ENCODE measurements at regions not wholly inside any gene's neighbourhood (a gene's known extent, or its start where the extent isn't known, plus 50 kb on each side); places are given as distances from the start of the nearest gene placed in this dataset.

- DNase-seq, result no peak
Measured at GRCh38 chr1:5711956-5712645, 280.1 kb downstream of the NPHP4 start.

DNA sequence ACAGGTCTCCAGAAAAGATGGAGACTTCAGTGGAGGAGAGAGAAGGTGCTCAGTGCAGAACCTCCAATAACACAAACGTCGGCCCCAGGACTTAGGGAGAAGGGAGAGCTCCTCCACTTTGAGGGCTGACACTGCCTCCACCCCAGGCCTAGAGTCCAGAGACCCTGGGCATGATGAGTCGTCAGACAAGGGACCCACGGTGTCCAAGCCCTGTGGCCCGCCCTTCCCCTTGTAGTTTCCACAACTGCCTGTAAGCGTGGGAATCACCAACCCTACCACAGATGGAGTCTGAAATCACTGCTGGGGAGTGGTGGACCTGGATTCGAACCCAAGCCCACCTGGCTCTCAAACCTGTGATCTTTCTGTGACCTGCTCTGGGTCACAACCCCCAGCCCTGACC lies 281.1 kb downstream of the NPHP4 start:
- DNase-seq, result no peak

DNA sequence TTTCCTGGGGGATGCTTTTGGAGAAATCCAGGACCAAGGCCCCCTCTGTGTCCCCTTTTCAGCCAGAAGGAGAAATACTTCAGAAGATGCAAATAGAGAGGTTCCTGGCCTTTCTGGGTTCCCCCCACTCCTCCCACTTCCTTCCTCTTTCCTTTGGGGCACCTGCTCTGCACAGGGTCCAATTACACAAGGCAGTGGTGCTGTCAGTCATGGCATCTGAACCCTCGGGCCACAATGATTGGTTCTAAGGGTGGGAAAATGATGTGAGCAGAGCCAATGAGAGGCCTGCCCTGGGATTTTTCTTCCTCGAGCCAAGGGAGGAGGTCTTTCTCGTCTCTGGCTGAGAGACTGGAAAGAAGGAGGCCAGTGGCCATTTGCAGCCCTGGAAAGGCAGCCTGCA lies 282.2 kb downstream of the NPHP4 start:
- no peak for DNase-seq

GRCh38 chr1:5709461-5709975 lies 282.7 kb downstream of the NPHP4 start:
- no peak for DNase-seq

- no peak for DNase-seq
Measured at GRCh38 chr1:5708346-5709245, 283.6 kb downstream of the NPHP4 start.

DNA sequence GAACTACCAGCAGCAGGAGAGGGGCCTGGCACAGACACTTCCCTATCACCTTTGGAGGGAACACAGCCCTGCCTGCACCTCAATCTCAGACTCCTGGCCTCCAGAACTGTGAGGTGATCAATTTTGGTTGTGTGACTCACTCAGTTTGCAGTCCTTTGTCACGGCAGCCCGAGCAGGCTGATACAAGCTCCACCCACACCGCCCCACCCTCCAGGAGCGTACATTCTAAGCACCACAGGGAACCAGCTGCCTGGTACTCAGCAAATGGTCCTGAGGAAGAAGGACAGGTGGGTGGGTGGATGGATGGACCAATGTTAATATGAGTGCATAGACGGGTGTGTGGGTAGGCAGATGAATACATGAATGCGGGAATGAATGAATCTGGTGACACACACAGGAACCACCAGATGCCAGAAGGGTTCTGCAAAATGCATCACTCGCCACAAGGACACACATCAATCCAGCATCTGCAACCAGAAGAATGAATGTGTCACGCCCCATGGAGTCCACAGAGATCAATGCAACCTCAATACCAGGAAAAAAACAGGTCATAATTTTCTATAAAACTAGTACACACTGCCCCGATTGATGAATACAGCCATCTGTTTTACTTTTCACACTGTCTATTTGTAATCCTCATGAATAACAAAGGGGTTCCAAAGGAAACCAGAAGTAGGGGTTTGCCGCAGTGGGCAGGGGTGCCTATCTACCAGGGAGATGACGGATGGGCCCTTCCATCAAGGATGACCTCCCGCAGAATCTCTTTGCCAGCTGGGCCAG lies 284.5 kb downstream of the NPHP4 start:
- no peak for DNase-seq

DNA sequence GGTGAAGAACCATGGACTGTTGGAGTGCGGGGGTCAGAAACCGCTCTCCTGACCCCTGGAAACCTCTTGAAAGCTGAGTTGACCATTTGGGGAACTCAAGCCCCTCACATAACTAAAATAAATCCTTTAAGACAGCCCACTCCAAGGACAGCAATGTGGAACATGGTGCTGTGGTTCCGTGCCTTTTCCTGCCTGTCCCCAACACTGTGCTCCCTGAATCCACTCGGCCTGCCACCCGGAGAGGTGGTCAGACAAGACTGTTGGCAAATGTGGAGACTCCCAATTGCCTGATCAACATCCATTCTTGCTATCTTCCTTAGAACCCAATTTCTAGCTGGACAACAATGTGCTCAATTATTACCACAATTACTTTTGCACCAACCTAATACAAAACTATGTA lies 286.0 kb downstream of the NPHP4 start:
- no peak for DNase-seq

DNA sequence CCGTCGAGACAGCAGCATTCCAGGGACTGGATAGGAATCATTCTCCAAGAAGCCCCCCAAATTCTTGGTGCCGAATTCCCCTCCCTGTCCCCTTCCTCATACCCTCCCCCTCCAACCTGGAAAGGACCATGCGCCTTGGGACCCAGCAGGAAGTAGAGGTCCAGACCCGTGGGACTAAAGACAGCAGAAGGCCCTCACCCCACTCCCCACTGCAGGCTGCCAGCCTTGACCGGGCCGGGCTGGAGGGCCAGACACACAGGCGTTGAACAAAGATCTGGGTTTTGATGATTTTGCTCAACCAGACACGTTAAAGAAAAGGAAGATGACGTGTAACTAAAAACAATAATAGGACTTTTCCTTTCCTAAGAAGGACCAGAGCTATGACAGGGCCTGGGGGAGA lies 286.5 kb downstream of the NPHP4 start:
- no peak for DNase-seq

DNA sequence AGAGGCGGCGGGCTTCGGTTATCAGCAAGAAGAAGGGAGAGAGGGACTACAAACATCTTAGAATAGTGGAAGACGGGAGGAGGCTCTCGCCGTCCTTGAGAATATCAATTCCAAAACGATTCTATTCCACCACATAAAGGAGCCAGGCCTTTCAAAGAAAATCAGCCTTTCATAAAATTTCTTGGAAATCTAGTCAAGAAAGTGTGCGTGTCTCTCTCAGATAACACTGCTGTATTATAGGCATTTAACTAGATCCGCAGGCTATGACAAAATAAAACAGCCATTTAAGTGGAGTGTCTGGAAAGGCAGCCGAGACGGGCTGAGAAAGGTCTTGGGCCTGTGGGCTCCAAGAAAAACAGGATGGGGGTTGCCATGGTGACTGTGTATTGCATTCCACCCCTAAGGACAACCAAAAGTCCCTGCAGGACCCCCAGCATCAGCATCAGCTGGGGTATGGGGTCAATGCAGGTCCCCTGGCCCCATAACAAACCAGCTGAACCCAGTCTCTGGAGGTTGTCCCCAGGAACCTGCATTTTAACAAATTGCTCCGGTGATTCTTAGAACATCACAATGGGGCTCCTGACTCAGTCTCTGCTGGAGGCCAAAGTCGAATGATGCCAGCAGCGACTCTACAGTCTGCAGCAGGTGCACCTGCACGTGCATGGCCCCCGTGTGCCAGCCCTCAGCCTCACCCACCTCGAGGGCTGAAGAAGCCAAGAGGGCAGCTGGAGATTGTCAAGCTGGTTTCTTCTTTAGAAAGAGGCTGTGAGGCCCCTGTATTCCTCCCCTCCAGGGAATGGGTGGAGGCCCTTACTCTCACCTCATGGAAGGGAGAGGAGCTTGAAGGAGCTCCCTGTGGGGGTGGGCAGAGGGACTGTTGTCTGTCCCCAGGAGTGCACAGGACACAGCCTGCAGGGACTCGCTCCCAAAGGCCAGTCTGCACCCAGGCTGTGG lies 287.4 kb downstream of the NPHP4 start:
- no peak for DNase-seq

DNA sequence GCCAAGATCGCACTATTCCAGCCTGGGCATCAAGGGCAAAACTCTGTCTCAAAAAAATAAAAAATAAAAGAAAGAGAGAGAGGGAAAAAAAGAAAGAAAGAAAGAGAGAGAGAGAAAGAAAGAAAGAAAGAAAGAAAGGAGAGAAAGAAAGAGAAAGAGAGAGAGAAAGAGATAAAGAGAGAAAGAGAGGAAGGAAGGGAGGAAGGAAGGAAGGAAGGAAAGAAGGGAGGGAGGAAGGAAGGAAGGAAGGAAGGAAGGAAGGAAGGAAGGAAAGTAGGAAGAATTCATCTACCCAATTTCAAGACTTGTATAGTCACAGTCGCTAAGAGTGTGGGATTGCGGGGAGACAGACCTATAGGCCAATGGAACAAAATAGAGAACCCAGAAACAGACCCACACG lies 290.6 kb downstream of the NPHP4 start:
- no peak for DNase-seq

- DNase-seq, result no peak
Measured at GRCh38 chr1:5693568-5693967, 298.7 kb downstream of the NPHP4 start.

- no peak for DNase-seq
Measured at GRCh38 chr1:5692664-5693063, 299.6 kb downstream of the NPHP4 start.

- DNase-seq, result no peak
Measured at GRCh38 chr1:5691795-5692509, 300.3 kb downstream of the NPHP4 start.

- DNase-seq, result no peak
Measured at GRCh38 chr1:5690898-5691297, 301.3 kb downstream of the NPHP4 start.

- DNase-seq, result no peak
Measured at GRCh38 chr1:5690291-5690690, 301.9 kb downstream of the NPHP4 start.

GRCh38 chr1:5688081-5689077 lies 303.8 kb downstream of the NPHP4 start:
- no peak for DNase-seq

DNA sequence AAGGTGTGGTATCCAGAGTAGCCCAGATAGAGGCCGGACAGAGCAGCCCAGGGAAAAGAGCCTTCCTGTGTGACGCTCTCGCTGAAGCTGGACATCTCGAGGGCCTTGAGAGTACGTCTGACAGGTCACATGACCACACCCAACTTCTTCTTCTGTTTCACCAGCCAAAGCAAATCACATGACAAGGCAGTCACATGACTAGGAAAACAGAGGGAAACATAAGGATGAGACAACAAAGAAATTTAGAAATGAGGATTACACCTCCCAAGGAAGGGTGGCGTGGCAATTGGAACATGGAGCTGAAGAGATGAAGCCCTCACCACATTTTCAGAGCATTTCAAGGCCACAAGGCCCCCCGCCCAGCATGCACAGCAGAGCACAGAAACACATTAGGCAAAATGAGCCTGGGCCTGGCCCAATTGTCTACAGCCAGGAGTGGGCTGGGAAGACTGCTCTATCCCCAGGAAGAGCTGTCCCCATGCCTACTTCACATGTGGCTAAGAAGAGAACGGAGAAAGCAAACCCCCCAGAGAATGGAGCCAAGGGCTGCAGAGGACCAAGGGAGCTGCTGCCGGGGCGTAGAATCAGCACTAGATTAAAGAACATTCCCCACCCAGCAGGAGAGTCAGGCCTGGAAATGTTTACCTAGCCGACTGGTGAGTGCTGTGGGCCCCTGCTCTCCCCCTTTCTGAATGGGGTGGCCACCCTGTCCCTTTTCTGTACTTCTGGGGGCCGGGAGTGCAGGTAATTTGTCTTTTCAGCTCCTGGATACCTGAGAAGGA lies 305.1 kb downstream of the NPHP4 start:
- no peak for DNase-seq

GRCh38 chr1:5686195-5686594 lies 306.0 kb downstream of the NPHP4 start:
- DNase-seq, result no peak

DNA sequence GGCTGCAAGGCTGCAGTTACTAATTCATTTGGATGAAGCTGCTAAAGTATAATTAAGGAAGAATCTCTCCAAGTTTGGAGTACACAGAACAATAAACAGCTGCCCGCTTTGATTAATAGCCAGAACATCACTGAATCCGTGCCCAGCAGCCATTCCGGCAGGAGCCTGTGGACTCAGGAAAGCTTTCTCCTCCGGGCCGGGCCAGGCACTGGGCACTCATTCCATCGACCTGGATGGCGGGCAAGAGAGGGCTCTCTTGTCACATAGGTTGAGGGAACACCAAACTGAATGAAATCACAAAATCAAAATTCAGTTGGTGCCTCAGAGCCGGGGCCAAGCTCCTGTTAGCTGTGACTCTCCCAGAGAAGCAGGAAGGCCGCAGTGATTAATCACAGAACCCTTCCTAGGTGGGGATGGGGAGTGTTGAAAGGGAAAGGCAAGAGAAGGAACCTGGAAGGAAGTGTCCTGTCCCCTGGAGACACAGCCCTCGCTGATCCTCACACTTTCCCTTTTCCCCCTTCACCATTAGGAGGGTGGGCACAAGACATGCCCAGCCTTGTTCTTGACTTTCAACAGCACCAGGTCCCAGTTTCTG lies 306.7 kb downstream of the NPHP4 start:
- DNase-seq, result no peak
